ENCODE measurements at regions not wholly inside any gene's neighbourhood (a gene's known extent, or its start where the extent isn't known, plus 50 kb on each side); places are given as distances from the start of the nearest gene placed in this dataset.

GRCh38 chr5:155276231-155276630 is 262.7 kb downstream of the KIF4B start:
- no peaks in the 10 kb centered on the region for H3K9me3 ChIP-seq
- H3K4me1 ChIP-seq (ENCODE audit: low read depth) = no peaks in the 10 kb centered on the region
- no peaks in the 10 kb centered on the region for H3K36me3 ChIP-seq (ENCODE audit: low read depth)
- intact Hi-C loops (cut with DNase I, micrococcal nuclease) = no loop called here
- no peak overlapping the region for H3K4me3 ChIP-seq
- no peak for ATAC-seq
- TF ChIP-seq CTCF (IDR thresholded peaks at IDR 0.05) = no peak
- DNase-seq = no peak

GRCh38 chr5:155278532-155278931 is 265.0 kb downstream of the KIF4B start:
- no peak for ATAC-seq
- no peaks in the 10 kb centered on the region for H3K9me3 ChIP-seq

GRCh38 chr5:155282503-155283107 is 269.1 kb downstream of the KIF4B start:
- no peak overlapping the region for H3K4me3 ChIP-seq
- DNase-seq (no peak), ATAC-seq (no peak)
- intact Hi-C loops (cut with DNase I, micrococcal nuclease) = no loop called here
- no peaks in the 10 kb centered on the region for H3K36me3 ChIP-seq (ENCODE audit: low read depth)
- H3K4me1 ChIP-seq (ENCODE audit: low read depth) = no peaks in the 10 kb centered on the region
- TF ChIP-seq CTCF (IDR thresholded peaks at IDR 0.05) = no peak
- H3K9me3 ChIP-seq = no peaks in the 10 kb centered on the region

More at GRCh38 chr5:155278532-155278931, 265.0 kb downstream of the KIF4B start:
- intact Hi-C loops (cut with DNase I, micrococcal nuclease) = no loop called here
- Histone ChIP-seq H3K4me3 (no peak overlapping the region), H3K4me1 (ENCODE audit: low read depth) (no peaks in the 10 kb centered on the region), H3K36me3 (ENCODE audit: low read depth) (no peaks in the 10 kb centered on the region)
- no peak for TF ChIP-seq CTCF (IDR thresholded peaks at IDR 0.05)
- no peak for DNase-seq

GRCh38 chr5:155285706-155286105 is 272.2 kb downstream of the KIF4B start:
- Histone ChIP-seq H3K4me3 (no peak overlapping the region), H3K36me3 (ENCODE audit: low read depth) (no peaks in the 10 kb centered on the region), H3K4me1 (ENCODE audit: low read depth) (no peaks in the 10 kb centered on the region), H3K9me3 (no peaks in the 10 kb centered on the region)
- no peak for TF ChIP-seq CTCF (IDR thresholded peaks at IDR 0.05)
- DNase-seq = no peak
- no peak for ATAC-seq
- intact Hi-C loops (cut with DNase I, micrococcal nuclease) = no loop called here

- H3K4me1 ChIP-seq (ENCODE audit: low read depth) = no peaks in the 10 kb centered on the region
- intact Hi-C loops (cut with DNase I, micrococcal nuclease) = no loop called here
- ATAC-seq = no peak
These were observed 277.4 kb downstream of the KIF4B start for GRCh38 chr5:155290937-155291336.

More at GRCh38 chr5:155290937-155291336, 277.4 kb downstream of the KIF4B start:
- DNase-seq = no peak
- no peak for TF ChIP-seq CTCF (IDR thresholded peaks at IDR 0.05)
- Histone ChIP-seq H3K36me3 (ENCODE audit: low read depth) (no peaks in the 10 kb centered on the region), H3K9me3 (no peaks in the 10 kb centered on the region), H3K4me3 (no peak overlapping the region)

Data from mucosa of descending colon (tissue), 3 donors.